MM.1S (cell line): ENCODE measurements at regions not wholly inside any gene's neighbourhood (a gene's known extent, or its start where the extent isn't known, plus 50 kb on each side); places are given as distances from the start of the nearest gene placed in this dataset.

Source experiments
- EZH2 ChIP-seq: fragments of 300-600 bp; sonication (generic); optimal IDR thresholded peaks from 2 replicates; pipeline ENCODE3; 2017; ENCODE audit warnings: low read depth, mild to moderate bottlenecking, antibody characterized with exemption, low read length, mixed read lengths
- TF ChIP-seq, protein P1 (sequence below): fragments of 300-600 bp; sonication (generic); IDR thresholded peaks from 2 replicates; pipeline ENCODE4 v1.5.1; 2016; ENCODE audit warnings: antibody characterized with exemption, low read length, mixed read lengths

DNA sequence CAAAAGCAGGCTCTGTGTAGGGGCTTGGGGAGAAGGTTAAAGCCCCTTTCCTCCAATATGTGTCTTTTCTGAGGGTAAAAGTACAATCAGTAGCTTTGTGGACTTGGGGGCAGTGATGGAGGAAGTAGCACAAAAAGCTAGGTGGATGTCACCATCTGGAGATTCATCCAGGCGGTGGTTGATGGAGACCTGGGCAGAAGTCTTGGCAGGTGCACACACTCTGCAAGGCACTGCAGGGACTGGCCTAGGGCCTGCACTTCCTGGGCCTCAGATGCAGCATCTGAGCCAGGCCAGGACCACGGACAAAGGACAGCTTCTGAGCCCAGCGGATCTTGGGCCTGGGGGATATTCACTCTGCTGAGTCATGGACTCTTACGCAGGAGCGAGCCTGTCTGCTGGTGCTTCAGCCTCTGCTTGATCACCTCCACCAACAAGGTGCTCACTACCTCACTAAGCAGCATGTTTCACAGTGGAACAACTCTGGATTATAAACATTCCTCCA is 391.1 kb downstream of the TNS1 start:
- TF ChIP-seq, protein P1, sequence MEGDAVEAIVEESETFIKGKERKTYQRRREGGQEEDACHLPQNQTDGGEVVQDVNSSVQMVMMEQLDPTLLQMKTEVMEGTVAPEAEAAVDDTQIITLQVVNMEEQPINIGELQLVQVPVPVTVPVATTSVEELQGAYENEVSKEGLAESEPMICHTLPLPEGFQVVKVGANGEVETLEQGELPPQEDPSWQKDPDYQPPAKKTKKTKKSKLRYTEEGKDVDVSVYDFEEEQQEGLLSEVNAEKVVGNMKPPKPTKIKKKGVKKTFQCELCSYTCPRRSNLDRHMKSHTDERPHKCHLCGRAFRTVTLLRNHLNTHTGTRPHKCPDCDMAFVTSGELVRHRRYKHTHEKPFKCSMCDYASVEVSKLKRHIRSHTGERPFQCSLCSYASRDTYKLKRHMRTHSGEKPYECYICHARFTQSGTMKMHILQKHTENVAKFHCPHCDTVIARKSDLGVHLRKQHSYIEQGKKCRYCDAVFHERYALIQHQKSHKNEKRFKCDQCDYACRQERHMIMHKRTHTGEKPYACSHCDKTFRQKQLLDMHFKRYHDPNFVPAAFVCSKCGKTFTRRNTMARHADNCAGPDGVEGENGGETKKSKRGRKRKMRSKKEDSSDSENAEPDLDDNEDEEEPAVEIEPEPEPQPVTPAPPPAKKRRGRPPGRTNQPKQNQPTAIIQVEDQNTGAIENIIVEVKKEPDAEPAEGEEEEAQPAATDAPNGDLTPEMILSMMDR, result no peak
- no peak for TF ChIP-seq EZH2
